GM12864 (cell line): ENCODE measurements at regions not wholly inside any gene's neighbourhood (a gene's known extent, or its start where the extent isn't known, plus 50 kb on each side); places are given as distances from the start of the nearest gene placed in this dataset.

Source experiments
- DNase-seq: peaks from one replicate; pipeline ENCODE4 v3.0.0-alpha.2; 2011; ENCODE audit warnings: low read depth
- H3K4me3 ChIP-seq: 2 replicates; pipeline ENCODE4 v1.5.1; 2011; ENCODE audit warnings: mild to moderate bottlenecking, low read depth, low read length, control low read depth
- CTCF ChIP-seq: IDR thresholded peaks from 2 replicates; pipeline ENCODE4 v1.5.1; 2011; ENCODE audit warnings: low read depth, mild to moderate bottlenecking, moderate library complexity, low read length, control low read depth, inconsistent platforms; ENCODE audit errors: missing control alignments

- TF ChIP-seq CTCF = no peak
- DNase-seq = no peak
- H3K4me3 ChIP-seq = no peak overlapping the region
Measured at GRCh38 chr5:28729067-28729466, 1690.7 kb upstream of the CDH9 start.

- no peak for DNase-seq
- no peak for TF ChIP-seq CTCF
Measured at GRCh38 chr5:28726815-28727214, 1688.4 kb upstream of the CDH9 start.

GRCh38 chr5:28725001-28725400, 1686.6 kb upstream of the CDH9 start:
- H3K4me3 ChIP-seq = no peak overlapping the region
- DNase-seq = no peak
- TF ChIP-seq CTCF = no peak

More at GRCh38 chr5:28726815-28727214, 1688.4 kb upstream of the CDH9 start:
- H3K4me3 ChIP-seq = no peak overlapping the region

DNA sequence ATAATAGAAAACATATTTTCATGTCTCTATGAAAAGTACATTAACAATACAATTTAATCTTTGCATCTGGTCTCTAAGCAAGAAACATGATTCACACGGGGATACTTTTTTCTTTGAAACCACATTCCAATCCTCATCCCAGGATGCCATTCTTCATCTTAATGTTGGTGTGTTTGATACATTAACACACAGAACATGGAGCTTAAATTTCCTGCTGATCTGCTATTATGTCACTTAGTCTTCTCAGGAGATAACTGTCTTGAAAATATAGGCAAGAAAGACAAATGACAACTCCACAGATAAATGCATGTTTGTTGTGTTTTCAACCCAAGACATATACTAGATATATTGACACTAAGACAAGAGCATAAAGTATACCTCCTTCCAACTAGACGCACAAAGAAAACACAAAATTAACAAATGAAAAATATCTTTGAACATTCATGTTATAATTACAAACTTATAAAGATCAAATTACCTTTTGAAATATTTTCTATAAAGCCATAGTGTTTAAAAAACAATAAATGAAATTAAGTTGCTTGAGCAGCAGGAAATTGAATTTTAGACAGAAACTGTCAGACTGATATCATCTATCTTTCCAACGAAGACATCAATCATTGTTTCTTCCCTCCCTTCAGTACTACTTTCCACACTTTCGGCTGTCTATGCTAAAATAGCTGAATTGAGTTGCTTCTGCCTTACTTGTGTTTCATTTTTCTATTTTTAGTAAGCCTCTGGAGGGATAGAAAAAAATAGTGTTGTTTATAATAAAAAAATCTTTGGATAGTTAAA, 1676.7 kb upstream of the CDH9 start:
- H3K4me3 ChIP-seq = no peak overlapping the region
- DNase-seq = no peak
- TF ChIP-seq CTCF = no peak

GRCh38 chr5:28710360-28710759, 1672.0 kb upstream of the CDH9 start:
- TF ChIP-seq CTCF = no peak
- H3K4me3 ChIP-seq = no peak overlapping the region
- no peak for DNase-seq

DNA sequence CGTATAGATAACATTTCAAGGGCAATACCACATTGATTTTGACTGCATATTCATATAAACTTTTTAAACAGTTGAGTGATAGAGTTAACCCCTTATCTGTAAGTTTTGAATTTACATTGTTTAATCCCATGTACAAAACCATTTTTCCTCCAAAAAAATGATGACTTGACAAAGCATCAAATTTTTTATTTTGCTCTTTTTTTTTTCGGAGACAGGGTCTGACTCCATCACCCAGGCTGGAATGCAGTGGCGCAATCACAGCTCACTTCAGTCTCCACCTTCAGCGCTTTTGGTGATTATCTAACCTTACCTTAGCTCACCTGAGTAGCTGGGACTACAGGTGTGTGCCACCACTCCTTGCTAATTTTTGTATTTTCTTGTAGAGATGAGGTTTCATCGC, 1670.1 kb upstream of the CDH9 start:
- DNase-seq = no peak
- H3K4me3 ChIP-seq = no peak overlapping the region
- no peak for TF ChIP-seq CTCF

DNA sequence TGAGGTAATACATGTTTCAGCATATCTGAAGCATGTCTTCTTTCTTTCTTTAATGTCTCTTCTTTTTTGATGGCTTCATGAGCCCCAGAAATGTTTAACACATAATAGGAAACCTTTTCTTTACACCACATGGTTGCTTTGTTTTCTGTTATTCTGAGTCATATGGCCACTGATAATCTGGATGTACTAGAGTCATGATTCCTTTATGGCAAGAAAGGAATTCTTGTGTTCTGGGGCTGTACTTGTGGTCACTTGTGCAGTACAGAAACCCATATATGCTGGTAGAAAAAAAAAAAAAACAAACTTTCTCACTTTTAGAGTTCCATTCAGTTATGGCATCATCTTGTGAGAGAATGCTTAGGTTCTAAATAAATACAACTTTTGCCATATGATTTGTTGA, 1669.3 kb upstream of the CDH9 start:
- no peak overlapping the region for H3K4me3 ChIP-seq
- TF ChIP-seq CTCF = no peak
- no peak for DNase-seq
